Lower leg skin (tissue), 3 donors: ENCODE measurements at regions not wholly inside any gene's neighbourhood (a gene's known extent, or its start where the extent isn't known, plus 50 kb on each side); places are given as distances from the start of the nearest gene placed in this dataset.

Experiments
- CTCF ChIP-seq, 3 donors: fragments of 450-650 bp; IDR thresholded peaks; one replicate each; pipeline ENCODE4 v1.5.1; 2016; ENCODE audit warnings: antibody characterized with exemption in 3 of 3, mild to moderate bottlenecking in 3 of 3, moderate library complexity in 2 of 3
- POLR2A ChIP-seq, 2 donors: fragments of 450-650 bp; IDR thresholded peaks; one replicate each; pipeline ENCODE4 v1.6.1; 2016 to 2017; ENCODE audit warnings: antibody characterized with exemption in 2 of 2, mild to moderate bottlenecking in 1 of 2, moderate library complexity in 1 of 2

GRCh38 chr10:3578159-3578558 is 206.8 kb downstream of the KLF6 start:
- TF ChIP-seq POLR2A (IDR thresholded peaks at IDR 0.05): no peak
- no peak for TF ChIP-seq CTCF (IDR thresholded peaks at IDR 0.05)
